ENCODE measurements at regions not wholly inside any gene's neighbourhood (a gene's known extent, or its start where the extent isn't known, plus 50 kb on each side); places are given as distances from the start of the nearest gene placed in this dataset.

- BruUV-seq (replicated peaks) = no TSS peak
- ChIA-PET POLR2A (no interaction called here), CTCF (no interaction called here)
- intact Hi-C loops (cut with micrococcal nuclease; ENCODE audit: unreplicated experiment) = no loop called here
- Histone ChIP-seq H3K36me3 (ENCODE audit: control insufficient read depth, insufficient read depth, low read length) (no peaks in the 10 kb centered on the region), H3K4me3 (ENCODE audit: low read depth, low read length) (no peak overlapping the region), H3K4me1 (no peaks in the 10 kb centered on the region), H3K9me3 (no peaks in the 10 kb centered on the region), H3K27me3 (replicated peaks; ENCODE audit: control insufficient read depth, insufficient read depth, low read length) (no peaks in the 10 kb centered on the region; the same call in 1 of the 2 replicates)
- no peaks in the 10 kb centered on the region for H3K4me1 Mint-ChIP-seq (ENCODE audit: low read depth, unreplicated experiment)
- no peak for DNase-seq
- H3K36me3 Mint-ChIP-seq (ENCODE audit: insufficient read depth, unreplicated experiment) = no peaks in the 10 kb centered on the region
- peaks cover 20% of the 10 kb centered on the region for H3K27me3 Mint-ChIP-seq (ENCODE audit: insufficient read depth, unreplicated experiment)
- H3K27ac Mint-ChIP-seq (ENCODE audit: unreplicated experiment) = no peak overlapping the region
- no peak for TF ChIP-seq CTCF (IDR thresholded peaks at IDR 0.05; ENCODE audit: insufficient read depth in 1 of 2, low read depth in 1 of 2, low read length in 1 of 2, severe bottlenecking in 1 of 2, unreplicated experiment in 1 of 2)
- peaks cover 15% of the 10 kb centered on the region for H3K9me3 Mint-ChIP-seq (ENCODE audit: unreplicated experiment)
- no peak overlapping the region for H3K4me3 Mint-ChIP-seq (ENCODE audit: unreplicated experiment)
Observed at GRCh38 chr2:236369661-236370062, 105.5 kb upstream of the ASB18 start.

GRCh38 chr2:236370847-236371409 lies 106.7 kb upstream of the ASB18 start:
- Histone ChIP-seq H3K4me1 (no peaks in the 10 kb centered on the region), H3K9me3 (no peaks in the 10 kb centered on the region), H3K36me3 (ENCODE audit: control insufficient read depth, insufficient read depth, low read length) (no peaks in the 10 kb centered on the region), H3K27me3 (replicated peaks; ENCODE audit: control insufficient read depth, insufficient read depth, low read length) (no peaks in the 10 kb centered on the region; the same call in 1 of the 2 replicates), H3K4me3 (ENCODE audit: low read depth, low read length) (no peak overlapping the region)
- ChIA-PET CTCF (no interaction called here), POLR2A (no interaction called here)
- no peak for TF ChIP-seq CTCF (IDR thresholded peaks at IDR 0.05; ENCODE audit: insufficient read depth in 1 of 2, low read depth in 1 of 2, low read length in 1 of 2, severe bottlenecking in 1 of 2, unreplicated experiment in 1 of 2)
- Mint-ChIP-seq H3K4me1 (ENCODE audit: low read depth, unreplicated experiment) (no peaks in the 10 kb centered on the region), H3K4me3 (ENCODE audit: unreplicated experiment) (no peak overlapping the region), H3K27ac (ENCODE audit: unreplicated experiment) (no peak overlapping the region), H3K36me3 (ENCODE audit: insufficient read depth, unreplicated experiment) (no peaks in the 10 kb centered on the region), H3K9me3 (ENCODE audit: unreplicated experiment) (peaks cover 15% of the 10 kb centered on the region), H3K27me3 (ENCODE audit: insufficient read depth, unreplicated experiment) (peaks cover 17% of the 10 kb centered on the region)
- DNase-seq = no peak
- BruUV-seq (replicated peaks) = no TSS peak
- intact Hi-C loops (cut with micrococcal nuclease; ENCODE audit: unreplicated experiment) = no loop called here

- no peak overlapping the region for H3K27ac Mint-ChIP-seq (ENCODE audit: unreplicated experiment)
- ChIA-PET POLR2A (no interaction called here), CTCF (no interaction called here)
- Histone ChIP-seq H3K4me1 (no peaks in the 10 kb centered on the region), H3K36me3 (ENCODE audit: control insufficient read depth, insufficient read depth, low read length) (no peaks in the 10 kb centered on the region), H3K9me3 (no peaks in the 10 kb centered on the region), H3K27me3 (replicated peaks; ENCODE audit: control insufficient read depth, insufficient read depth, low read length) (no peaks in the 10 kb centered on the region), H3K4me3 (ENCODE audit: low read depth, low read length) (no peak overlapping the region)
- no peak overlapping the region for H3K4me3 Mint-ChIP-seq (ENCODE audit: unreplicated experiment)
- H3K27me3 Mint-ChIP-seq (ENCODE audit: insufficient read depth, unreplicated experiment) = no peaks in the 10 kb centered on the region
- intact Hi-C loops (cut with micrococcal nuclease; ENCODE audit: unreplicated experiment) = no loop called here
- H3K36me3 Mint-ChIP-seq (ENCODE audit: insufficient read depth, unreplicated experiment) = no peaks in the 10 kb centered on the region
- peaks cover 15% of the 10 kb centered on the region for H3K9me3 Mint-ChIP-seq (ENCODE audit: unreplicated experiment)
- no TSS peak for BruUV-seq (replicated peaks)
- no peak for DNase-seq
- TF ChIP-seq CTCF (IDR thresholded peaks at IDR 0.05; ENCODE audit: insufficient read depth in 1 of 2, low read depth in 1 of 2, low read length in 1 of 2, severe bottlenecking in 1 of 2, unreplicated experiment in 1 of 2) = no peak
- H3K4me1 Mint-ChIP-seq (ENCODE audit: low read depth, unreplicated experiment) = no peaks in the 10 kb centered on the region
Observed at GRCh38 chr2:236375973-236376476, 111.8 kb upstream of the ASB18 start.
